22Rv1 (cell line): ENCODE measurements at regions not wholly inside any gene's neighbourhood (a gene's known extent, or its start where the extent isn't known, plus 50 kb on each side); places are given as distances from the start of the nearest gene placed in this dataset.
"Not testable (repeated sequence)": the region's sequence is repeated elsewhere in the genome, so short reads cannot be mapped to it uniquely, and the experiment has no call there.

Source experiments
- H3K27ac ChIP-seq: fragments of 450-650 bp; 2 replicates; pipeline ENCODE4 v1.5.1; 2017
- ZFX ChIP-seq: fragments of 450-650 bp; IDR thresholded peaks from 2 replicates; pipeline ENCODE4 v1.6.1; 2017; ENCODE audit warnings: antibody characterized with exemption, borderline replicate concordance
- TF ChIP-seq, protein P1 (sequence below): fragments of 450-650 bp; IDR thresholded peaks from 2 replicates; pipeline ENCODE4 v1.5.1; 2017; ENCODE audit warnings: mild to moderate bottlenecking

DNA sequence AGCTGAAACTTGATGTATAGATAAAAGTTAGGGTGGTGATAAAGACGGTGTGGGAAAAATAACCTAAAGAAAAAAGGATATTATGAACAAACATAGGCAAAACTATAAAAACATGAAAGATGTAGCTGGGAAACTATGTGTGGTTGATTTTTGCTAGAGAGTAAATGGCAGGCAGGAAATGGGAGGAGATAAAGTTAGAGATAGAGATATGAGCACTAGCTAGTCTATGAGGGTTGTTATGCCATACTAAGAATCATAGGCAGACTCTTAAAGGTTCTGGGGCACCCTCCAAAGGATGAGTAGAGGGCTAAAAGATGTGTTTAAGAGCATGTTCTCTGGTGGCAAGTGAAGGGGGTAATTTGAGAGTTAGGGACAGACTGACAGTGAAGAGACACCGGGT is 1109.2 kb downstream of the GATA3 start:
- H3K27ac ChIP-seq = no peak overlapping the region
- TF ChIP-seq, protein P1, sequence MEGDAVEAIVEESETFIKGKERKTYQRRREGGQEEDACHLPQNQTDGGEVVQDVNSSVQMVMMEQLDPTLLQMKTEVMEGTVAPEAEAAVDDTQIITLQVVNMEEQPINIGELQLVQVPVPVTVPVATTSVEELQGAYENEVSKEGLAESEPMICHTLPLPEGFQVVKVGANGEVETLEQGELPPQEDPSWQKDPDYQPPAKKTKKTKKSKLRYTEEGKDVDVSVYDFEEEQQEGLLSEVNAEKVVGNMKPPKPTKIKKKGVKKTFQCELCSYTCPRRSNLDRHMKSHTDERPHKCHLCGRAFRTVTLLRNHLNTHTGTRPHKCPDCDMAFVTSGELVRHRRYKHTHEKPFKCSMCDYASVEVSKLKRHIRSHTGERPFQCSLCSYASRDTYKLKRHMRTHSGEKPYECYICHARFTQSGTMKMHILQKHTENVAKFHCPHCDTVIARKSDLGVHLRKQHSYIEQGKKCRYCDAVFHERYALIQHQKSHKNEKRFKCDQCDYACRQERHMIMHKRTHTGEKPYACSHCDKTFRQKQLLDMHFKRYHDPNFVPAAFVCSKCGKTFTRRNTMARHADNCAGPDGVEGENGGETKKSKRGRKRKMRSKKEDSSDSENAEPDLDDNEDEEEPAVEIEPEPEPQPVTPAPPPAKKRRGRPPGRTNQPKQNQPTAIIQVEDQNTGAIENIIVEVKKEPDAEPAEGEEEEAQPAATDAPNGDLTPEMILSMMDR = no peak
- no peak for TF ChIP-seq ZFX

DNA sequence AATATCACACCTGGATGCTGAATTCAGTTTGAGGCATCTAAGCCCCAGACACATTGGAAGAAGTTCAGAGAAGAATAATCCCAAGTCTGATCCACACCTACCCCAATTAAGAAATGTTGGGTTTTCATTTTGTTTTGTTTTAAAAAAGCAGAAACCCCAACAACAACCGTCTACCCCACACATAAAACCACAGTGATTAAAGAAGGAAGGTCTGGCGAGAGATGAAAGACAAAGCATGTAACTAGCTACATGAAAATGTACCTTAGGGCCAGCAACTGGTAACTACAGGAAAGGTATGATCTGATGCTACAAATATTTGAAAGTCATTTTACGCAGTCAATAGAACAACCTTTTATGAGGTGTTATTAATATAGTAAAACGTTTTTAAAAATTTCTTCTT is 1112.3 kb downstream of the GATA3 start:
- TF ChIP-seq, protein P1 = no peak
- TF ChIP-seq ZFX = no peak
- no peak overlapping the region for H3K27ac ChIP-seq

DNA sequence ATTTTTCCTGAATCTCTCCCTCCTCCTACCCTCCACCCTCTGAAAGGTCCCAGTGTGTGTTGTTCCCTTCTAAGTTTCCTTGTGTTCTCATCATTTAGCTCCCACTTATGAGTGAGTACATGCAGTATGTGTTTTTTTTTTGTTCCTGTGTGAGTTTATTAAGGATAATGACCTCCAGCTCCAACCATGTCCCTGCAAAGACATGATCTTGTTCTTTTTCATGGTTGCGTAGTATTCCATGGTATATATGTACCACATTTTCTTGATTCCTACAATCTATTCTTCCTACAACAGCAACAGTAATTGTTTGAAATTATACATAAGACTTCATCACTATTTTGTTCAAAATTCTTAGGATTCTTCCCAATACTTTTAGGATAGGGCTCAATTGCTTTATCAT is 1117.8 kb downstream of the GATA3 start:
- no peak overlapping the region for H3K27ac ChIP-seq
- TF ChIP-seq ZFX = no peak
- TF ChIP-seq, protein P1 = no peak

DNA sequence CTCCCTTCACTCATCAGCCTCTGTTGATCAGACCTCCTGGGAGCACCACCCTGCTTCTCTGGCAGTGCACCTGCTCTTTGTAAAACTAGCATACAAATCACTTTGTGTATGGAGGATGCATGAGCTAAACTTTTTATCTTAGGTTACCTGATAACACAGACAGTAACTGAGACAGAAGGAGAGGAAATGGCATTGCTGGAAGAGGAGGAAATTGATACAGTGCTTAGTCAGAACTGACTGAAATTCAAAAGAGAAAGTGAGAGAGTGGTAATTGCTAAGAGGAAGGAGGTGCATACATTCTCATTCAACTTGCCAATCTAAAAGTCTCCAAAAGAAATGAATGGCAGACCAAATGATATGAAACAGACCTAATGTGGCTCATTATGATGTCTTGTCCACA is 1120.7 kb downstream of the GATA3 start:
- TF ChIP-seq, protein P1 = no peak
- no peak for TF ChIP-seq ZFX
- no peak overlapping the region for H3K27ac ChIP-seq

DNA sequence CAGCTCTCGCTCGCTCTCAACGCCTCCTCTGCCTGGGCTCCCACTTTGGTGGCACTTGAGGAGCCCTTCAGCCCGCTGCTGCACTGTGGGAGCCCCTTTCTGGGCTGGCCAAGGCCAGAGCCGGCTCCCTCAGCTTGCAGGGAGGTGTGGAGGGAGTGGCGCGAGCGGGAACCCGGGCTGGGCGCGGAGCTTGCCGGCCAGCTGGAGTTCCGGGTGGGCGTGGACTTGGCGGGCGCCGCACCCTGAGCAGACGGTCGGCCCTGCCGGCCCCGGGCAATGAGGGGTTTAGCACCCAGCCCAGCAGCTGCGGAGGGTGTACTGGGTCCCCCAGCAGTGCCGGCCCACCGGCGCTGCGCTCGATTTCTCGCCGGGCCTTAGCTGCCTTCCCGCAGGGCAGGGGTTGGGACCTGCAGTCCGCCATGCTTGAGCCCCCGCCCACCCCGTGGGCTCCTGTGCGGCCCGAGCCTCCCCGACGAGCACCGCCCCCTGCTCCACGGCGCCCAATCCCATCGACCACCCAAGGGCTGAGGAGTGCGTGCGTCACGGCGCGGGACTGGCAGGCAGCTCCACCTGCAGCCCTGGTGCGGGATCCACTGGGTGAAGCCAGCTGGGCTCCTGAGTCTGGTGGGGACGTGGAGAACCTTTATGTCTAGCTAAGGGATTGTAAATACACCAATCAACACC is 1128.9 kb downstream of the GATA3 start:
- H3K27ac ChIP-seq = not testable (repeated sequence)

DNA sequence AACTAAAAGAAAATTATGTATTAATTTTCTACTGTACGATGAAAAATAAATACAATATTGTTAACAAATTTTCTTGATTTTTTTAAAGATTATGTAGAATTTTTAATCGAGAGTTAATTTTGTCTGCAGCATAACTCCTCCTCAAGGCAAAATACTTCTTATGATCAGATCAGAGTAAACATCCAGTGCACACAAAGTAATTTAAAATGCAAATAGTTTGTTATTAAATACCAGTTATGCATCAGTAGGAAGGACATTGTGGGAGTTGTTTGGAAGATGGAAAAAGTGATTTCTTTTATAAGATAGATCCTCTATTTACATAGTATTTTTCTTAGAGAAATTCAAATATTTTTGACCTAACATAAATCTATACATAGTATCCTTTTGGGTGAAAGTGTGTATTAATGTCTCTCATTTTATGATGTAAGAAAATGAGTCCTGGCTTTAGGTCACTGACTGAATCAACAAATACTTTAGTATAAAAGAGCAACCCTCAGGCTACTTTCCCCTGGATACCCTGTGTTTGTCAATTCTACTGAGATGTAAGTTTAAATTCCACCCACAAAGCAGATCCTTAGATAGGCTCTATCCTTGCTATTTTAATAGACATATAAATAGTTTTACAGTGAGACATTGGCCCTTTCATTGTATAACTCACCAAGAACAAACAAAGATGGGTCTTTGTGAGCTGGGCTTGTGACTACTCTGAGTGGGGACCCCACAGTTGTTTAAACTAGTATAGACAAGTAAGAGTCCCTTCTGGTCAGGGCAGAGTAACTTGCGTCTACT is 1133.7 kb downstream of the GATA3 start:
- TF ChIP-seq, protein P1 = no peak
- TF ChIP-seq ZFX = no peak
- peak overlapping the region; percentile 84 for H3K27ac ChIP-seq

DNA sequence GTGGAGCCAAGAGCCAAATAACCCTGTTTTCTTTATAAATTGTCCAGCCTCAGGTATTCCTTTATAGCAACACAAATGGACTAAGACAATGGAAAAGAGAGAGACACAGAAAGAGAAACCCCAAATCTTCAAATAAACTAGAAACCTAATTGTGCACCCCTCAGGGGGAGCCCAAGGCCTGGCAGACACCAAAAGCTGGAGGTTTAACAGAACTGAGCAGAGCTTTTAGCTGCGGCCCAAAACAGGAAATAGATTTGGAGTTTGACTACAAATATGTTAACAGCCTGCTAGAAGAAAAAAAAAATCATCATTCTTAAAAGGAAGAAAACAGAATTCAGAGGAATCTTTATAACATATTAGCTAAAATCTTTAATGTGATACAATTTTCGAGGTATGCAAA is 1135.0 kb downstream of the GATA3 start:
- peak overlapping the region; percentile 84 for H3K27ac ChIP-seq
- TF ChIP-seq, protein P1 = no peak
- no peak for TF ChIP-seq ZFX
